ENCODE measurements at regions not wholly inside any gene's neighbourhood (a gene's known extent, or its start where the extent isn't known, plus 50 kb on each side); places are given as distances from the start of the nearest gene placed in this dataset.
"Not testable (repeated sequence)": the region's sequence is repeated elsewhere in the genome, so short reads cannot be mapped to it uniquely, and the experiment has no call there.

DNA sequence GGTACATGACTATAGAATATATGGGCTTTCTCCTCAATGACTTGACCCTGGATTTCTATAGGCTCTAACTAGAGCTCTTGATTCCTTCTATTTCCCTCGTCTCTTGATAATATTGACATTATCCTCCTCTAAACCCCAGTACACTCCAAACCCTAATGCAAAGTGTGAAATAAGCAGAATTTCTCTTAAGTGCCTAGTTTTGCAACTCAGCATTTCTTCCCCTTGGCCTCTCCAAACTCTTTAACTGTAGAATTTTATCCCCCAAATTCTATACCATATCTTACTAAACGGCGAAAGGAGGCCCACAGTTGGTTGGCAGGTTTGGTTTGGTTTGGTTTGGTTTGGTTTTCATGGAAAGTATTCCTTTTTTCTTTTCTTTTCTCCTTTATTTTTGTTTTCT lies 498.7 kb downstream of the CCER1 start:
- DNase-seq (ENCODE audit: low read depth): no peak
- FAIRE-seq: no peak
- no peaks in the 10 kb centered on the region for H3K9me3 ChIP-seq (ENCODE audit: insufficient read depth, low read depth, low read length)

GRCh38 chr12:90455756-90456155 lies 499.2 kb downstream of the CCER1 start:
- H3K27ac ChIP-seq (ENCODE audit: low read depth, low read length): no peak overlapping the region

More for the DNA sequence above, 498.7 kb downstream of the CCER1 start:
- H3K27me3 ChIP-seq (ENCODE audit: insufficient read depth, low read length): no peaks in the 10 kb centered on the region
- no peak overlapping the region for H3K27ac Mint-ChIP-seq (ENCODE audit: unreplicated experiment)
- H3K4me3 ChIP-seq (ENCODE audit: insufficient read depth, low read depth, low read length): no peak overlapping the region
- no peak overlapping the region for H3K4me3 Mint-ChIP-seq (ENCODE audit: unreplicated experiment)
- no peak overlapping the region for H3K9ac ChIP-seq (ENCODE audit: low read length)
- H3K27me3 Mint-ChIP-seq (ENCODE audit: low read depth, unreplicated experiment): no peaks in the 10 kb centered on the region
- H3K4me2 ChIP-seq (ENCODE audit: low read length): no peak overlapping the region
- H3K36me3 Mint-ChIP-seq (ENCODE audit: low read depth, unreplicated experiment): no peaks in the 10 kb centered on the region
- H3K9me3 Mint-ChIP-seq (ENCODE audit: unreplicated experiment): no peaks in the 10 kb centered on the region
- no peaks in the 10 kb centered on the region for H3K79me2 ChIP-seq (ENCODE audit: insufficient read depth, low read length)
- H3K4me1 ChIP-seq (ENCODE audit: insufficient read depth, low read length): no peaks in the 10 kb centered on the region
- H3K27ac ChIP-seq (ENCODE audit: low read depth, low read length): no peak overlapping the region
- no peaks in the 10 kb centered on the region for H3K4me1 Mint-ChIP-seq (ENCODE audit: low read depth, unreplicated experiment)
- no peaks in the 10 kb centered on the region for H3K36me3 ChIP-seq (ENCODE audit: insufficient read depth, low read length)
- H4K20me1 ChIP-seq (ENCODE audit: insufficient read depth, low read length): no peaks in the 10 kb centered on the region
- no peak overlapping the region for H2AFZ ChIP-seq (ENCODE audit: low read depth, low read length)
- TF ChIP-seq, protein P1, sequence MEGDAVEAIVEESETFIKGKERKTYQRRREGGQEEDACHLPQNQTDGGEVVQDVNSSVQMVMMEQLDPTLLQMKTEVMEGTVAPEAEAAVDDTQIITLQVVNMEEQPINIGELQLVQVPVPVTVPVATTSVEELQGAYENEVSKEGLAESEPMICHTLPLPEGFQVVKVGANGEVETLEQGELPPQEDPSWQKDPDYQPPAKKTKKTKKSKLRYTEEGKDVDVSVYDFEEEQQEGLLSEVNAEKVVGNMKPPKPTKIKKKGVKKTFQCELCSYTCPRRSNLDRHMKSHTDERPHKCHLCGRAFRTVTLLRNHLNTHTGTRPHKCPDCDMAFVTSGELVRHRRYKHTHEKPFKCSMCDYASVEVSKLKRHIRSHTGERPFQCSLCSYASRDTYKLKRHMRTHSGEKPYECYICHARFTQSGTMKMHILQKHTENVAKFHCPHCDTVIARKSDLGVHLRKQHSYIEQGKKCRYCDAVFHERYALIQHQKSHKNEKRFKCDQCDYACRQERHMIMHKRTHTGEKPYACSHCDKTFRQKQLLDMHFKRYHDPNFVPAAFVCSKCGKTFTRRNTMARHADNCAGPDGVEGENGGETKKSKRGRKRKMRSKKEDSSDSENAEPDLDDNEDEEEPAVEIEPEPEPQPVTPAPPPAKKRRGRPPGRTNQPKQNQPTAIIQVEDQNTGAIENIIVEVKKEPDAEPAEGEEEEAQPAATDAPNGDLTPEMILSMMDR (IDR thresholded peaks at IDR 0.05; ENCODE audit: insufficient read depth, low read depth, low read length): no peak
- no peak for TF ChIP-seq EZH2 (IDR thresholded peaks at IDR 0.05; ENCODE audit: insufficient read depth, low read length)

DNA sequence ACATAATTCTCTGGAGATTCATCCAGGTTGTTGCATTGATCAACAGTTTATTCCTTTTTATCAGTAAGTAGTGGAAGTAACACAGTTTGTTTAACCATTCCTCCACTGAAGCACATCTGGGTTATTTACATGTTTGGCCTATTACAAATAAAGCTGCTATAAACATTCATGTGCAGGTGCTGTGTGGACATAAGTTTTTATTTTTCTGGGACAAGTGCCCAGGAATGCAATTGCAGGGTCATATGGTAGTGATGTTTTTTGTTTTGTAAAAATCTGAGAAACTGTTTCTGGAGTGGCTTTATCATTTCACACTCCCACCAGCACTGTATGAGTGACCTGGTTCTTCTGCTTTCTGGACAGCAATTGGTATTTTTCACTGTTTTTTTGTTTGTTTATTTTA lies 505.4 kb downstream of the CCER1 start:
- Histone ChIP-seq H3K9me3 (ENCODE audit: insufficient read depth, low read depth, low read length) (no peaks in the 10 kb centered on the region), H3K4me3 (ENCODE audit: insufficient read depth, low read depth, low read length) (no peak overlapping the region), H3K27ac (ENCODE audit: low read depth, low read length) (no peak overlapping the region), H3K4me1 (ENCODE audit: insufficient read depth, low read length) (no peaks in the 10 kb centered on the region), H4K20me1 (ENCODE audit: insufficient read depth, low read length) (no peaks in the 10 kb centered on the region), H3K36me3 (ENCODE audit: insufficient read depth, low read length) (no peaks in the 10 kb centered on the region), H3K9ac (ENCODE audit: low read length) (no peak overlapping the region), H3K79me2 (ENCODE audit: insufficient read depth, low read length) (no peaks in the 10 kb centered on the region), H2AFZ (ENCODE audit: low read depth, low read length) (no peak overlapping the region), H3K27me3 (ENCODE audit: insufficient read depth, low read length) (no peaks in the 10 kb centered on the region), H3K4me2 (ENCODE audit: low read length) (no peak overlapping the region)
- no peaks in the 10 kb centered on the region for H3K4me1 Mint-ChIP-seq (ENCODE audit: low read depth, unreplicated experiment)
- H3K27me3 Mint-ChIP-seq (ENCODE audit: low read depth, unreplicated experiment): no peaks in the 10 kb centered on the region
- H3K36me3 Mint-ChIP-seq (ENCODE audit: low read depth, unreplicated experiment): no peaks in the 10 kb centered on the region
- H3K27ac Mint-ChIP-seq (ENCODE audit: unreplicated experiment): no peak overlapping the region
- H3K4me3 Mint-ChIP-seq (ENCODE audit: unreplicated experiment): no peak overlapping the region
- DNase-seq (ENCODE audit: low read depth) (no peak), FAIRE-seq (no peak)
- TF ChIP-seq, protein P1 (IDR thresholded peaks at IDR 0.05; ENCODE audit: insufficient read depth, low read depth, low read length): no peak
- TF ChIP-seq EZH2 (IDR thresholded peaks at IDR 0.05; ENCODE audit: insufficient read depth, low read length): no peak
- H3K9me3 Mint-ChIP-seq (ENCODE audit: unreplicated experiment): peaks cover 5% of the 10 kb centered on the region

More at GRCh38 chr12:90455756-90456155, 499.2 kb downstream of the CCER1 start:
- Histone ChIP-seq H3K27me3 (ENCODE audit: insufficient read depth, low read length) (no peaks in the 10 kb centered on the region), H3K79me2 (ENCODE audit: insufficient read depth, low read length) (no peaks in the 10 kb centered on the region), H3K36me3 (ENCODE audit: insufficient read depth, low read length) (no peaks in the 10 kb centered on the region), H3K4me1 (ENCODE audit: insufficient read depth, low read length) (no peaks in the 10 kb centered on the region), H3K9me3 (ENCODE audit: insufficient read depth, low read depth, low read length) (no peaks in the 10 kb centered on the region), H3K4me2 (ENCODE audit: low read length) (no peak overlapping the region), H3K4me3 (ENCODE audit: insufficient read depth, low read depth, low read length) (no peak overlapping the region), H3K9ac (ENCODE audit: low read length) (no peak overlapping the region), H4K20me1 (ENCODE audit: insufficient read depth, low read length) (no peaks in the 10 kb centered on the region), H2AFZ (ENCODE audit: low read depth, low read length) (no peak overlapping the region)
- Mint-ChIP-seq H3K4me1 (ENCODE audit: low read depth, unreplicated experiment) (no peaks in the 10 kb centered on the region), H3K27ac (ENCODE audit: unreplicated experiment) (no peak overlapping the region), H3K36me3 (ENCODE audit: low read depth, unreplicated experiment) (no peaks in the 10 kb centered on the region), H3K27me3 (ENCODE audit: low read depth, unreplicated experiment) (no peaks in the 10 kb centered on the region), H3K9me3 (ENCODE audit: unreplicated experiment) (no peaks in the 10 kb centered on the region), H3K4me3 (ENCODE audit: unreplicated experiment) (no peak overlapping the region)
- DNase-seq (ENCODE audit: low read depth): no peak
- no peak for TF ChIP-seq EZH2 (IDR thresholded peaks at IDR 0.05; ENCODE audit: insufficient read depth, low read length)
- TF ChIP-seq, protein P1 (IDR thresholded peaks at IDR 0.05; ENCODE audit: insufficient read depth, low read depth, low read length): no peak
- FAIRE-seq: no peak

GRCh38 chr12:90443466-90443865 lies 511.5 kb downstream of the CCER1 start:
- not testable (repeated sequence) for H3K36me3 ChIP-seq (ENCODE audit: insufficient read depth, low read length); H3K4me1 ChIP-seq (ENCODE audit: insufficient read depth, low read length); H3K4me1 Mint-ChIP-seq (ENCODE audit: low read depth, unreplicated experiment); H4K20me1 ChIP-seq (ENCODE audit: insufficient read depth, low read length); H3K27me3 ChIP-seq (ENCODE audit: insufficient read depth, low read length); DNase-seq (ENCODE audit: low read depth); H3K27ac ChIP-seq (ENCODE audit: low read depth, low read length); H3K27ac Mint-ChIP-seq (ENCODE audit: unreplicated experiment); H3K9ac ChIP-seq (ENCODE audit: low read length); H3K4me3 Mint-ChIP-seq (ENCODE audit: unreplicated experiment); FAIRE-seq; H2AFZ ChIP-seq (ENCODE audit: low read depth, low read length); H3K4me3 ChIP-seq (ENCODE audit: insufficient read depth, low read depth, low read length); H3K4me2 ChIP-seq (ENCODE audit: low read length); H3K79me2 ChIP-seq (ENCODE audit: insufficient read depth, low read length); H3K27me3 Mint-ChIP-seq (ENCODE audit: low read depth, unreplicated experiment); H3K9me3 Mint-ChIP-seq (ENCODE audit: unreplicated experiment); H3K36me3 Mint-ChIP-seq (ENCODE audit: low read depth, unreplicated experiment); H3K9me3 ChIP-seq (ENCODE audit: insufficient read depth, low read depth, low read length)
